ENCODE measurements at regions not wholly inside any gene's neighbourhood (a gene's known extent, or its start where the extent isn't known, plus 50 kb on each side); places are given as distances from the start of the nearest gene placed in this dataset.

DNA sequence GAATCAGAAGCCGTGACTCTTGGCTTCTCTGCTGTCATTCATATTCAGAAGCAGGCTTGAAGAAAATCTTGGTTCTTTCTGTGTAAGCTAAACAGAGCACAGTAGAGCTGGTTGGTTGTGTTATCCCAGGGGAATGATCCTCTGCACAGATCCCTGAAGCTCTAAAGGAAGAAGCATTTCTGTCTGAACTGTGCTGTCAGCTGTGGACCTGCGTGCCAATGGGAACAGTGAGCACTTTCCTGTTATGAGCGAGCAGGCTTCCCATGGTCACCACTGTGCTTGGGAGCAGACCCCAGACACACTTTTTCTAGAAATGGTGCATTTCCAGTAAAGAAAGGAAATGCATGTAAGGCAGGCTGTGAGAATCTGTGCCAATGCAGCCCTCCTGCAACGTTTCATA lies 490.2 kb downstream of the EPM2A start:
- H4K20me1 ChIP-seq (ENCODE audit: insufficient read depth, low read length) = no peaks in the 10 kb centered on the region
- DNase-seq (ENCODE audit: insufficient read length, low spot score, missing footprints) = no peak
- H3K27ac ChIP-seq (ENCODE audit: low read depth, low read length) = no peak overlapping the region
- TF ChIP-seq, protein P1, sequence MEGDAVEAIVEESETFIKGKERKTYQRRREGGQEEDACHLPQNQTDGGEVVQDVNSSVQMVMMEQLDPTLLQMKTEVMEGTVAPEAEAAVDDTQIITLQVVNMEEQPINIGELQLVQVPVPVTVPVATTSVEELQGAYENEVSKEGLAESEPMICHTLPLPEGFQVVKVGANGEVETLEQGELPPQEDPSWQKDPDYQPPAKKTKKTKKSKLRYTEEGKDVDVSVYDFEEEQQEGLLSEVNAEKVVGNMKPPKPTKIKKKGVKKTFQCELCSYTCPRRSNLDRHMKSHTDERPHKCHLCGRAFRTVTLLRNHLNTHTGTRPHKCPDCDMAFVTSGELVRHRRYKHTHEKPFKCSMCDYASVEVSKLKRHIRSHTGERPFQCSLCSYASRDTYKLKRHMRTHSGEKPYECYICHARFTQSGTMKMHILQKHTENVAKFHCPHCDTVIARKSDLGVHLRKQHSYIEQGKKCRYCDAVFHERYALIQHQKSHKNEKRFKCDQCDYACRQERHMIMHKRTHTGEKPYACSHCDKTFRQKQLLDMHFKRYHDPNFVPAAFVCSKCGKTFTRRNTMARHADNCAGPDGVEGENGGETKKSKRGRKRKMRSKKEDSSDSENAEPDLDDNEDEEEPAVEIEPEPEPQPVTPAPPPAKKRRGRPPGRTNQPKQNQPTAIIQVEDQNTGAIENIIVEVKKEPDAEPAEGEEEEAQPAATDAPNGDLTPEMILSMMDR (IDR thresholded peaks at IDR 0.05; ENCODE audit: extremely low read depth, low read depth, low read length) = no peak
- no peaks in the 10 kb centered on the region for H3K9me3 ChIP-seq (ENCODE audit: low read depth, low read length)
- no peak overlapping the region for H3K4me2 ChIP-seq (ENCODE audit: insufficient read depth, low read length)
- H3K4me3 ChIP-seq (ENCODE audit: insufficient read depth, low read length) = no peak overlapping the region
- H3K27me3 ChIP-seq (ENCODE audit: insufficient read depth, low read length) = no peaks in the 10 kb centered on the region
- no peak overlapping the region for H2AFZ ChIP-seq (ENCODE audit: low read length)
- H3K36me3 ChIP-seq (ENCODE audit: insufficient read depth, low read length) = no peaks in the 10 kb centered on the region
- H3K79me2 ChIP-seq (ENCODE audit: insufficient read depth, low read length) = no peaks in the 10 kb centered on the region
- peaks cover 21% of the 10 kb centered on the region for H3K4me1 ChIP-seq (ENCODE audit: insufficient read depth, low read length)

- Histone ChIP-seq H3K9me3 (ENCODE audit: low read depth, low read length) (no peaks in the 10 kb centered on the region), H3K4me3 (ENCODE audit: insufficient read depth, low read length) (peak overlapping the region; percentile 4), H3K79me2 (ENCODE audit: insufficient read depth, low read length) (no peaks in the 10 kb centered on the region), H3K36me3 (ENCODE audit: insufficient read depth, low read length) (no peaks in the 10 kb centered on the region), H4K20me1 (ENCODE audit: insufficient read depth, low read length) (no peaks in the 10 kb centered on the region), H3K27ac (ENCODE audit: low read depth, low read length) (peak overlapping the region; percentile 57), H3K4me2 (ENCODE audit: insufficient read depth, low read length) (peak overlapping the region; percentile 53), H3K27me3 (ENCODE audit: insufficient read depth, low read length) (no peaks in the 10 kb centered on the region), H3K4me1 (ENCODE audit: insufficient read depth, low read length) (peaks cover 11% of the 10 kb centered on the region), H2AFZ (ENCODE audit: low read length) (peak overlapping the region; percentile 44)
- peak; percentile 86 for DNase-seq (ENCODE audit: insufficient read length, low spot score, missing footprints)
- TF ChIP-seq, protein P1 (IDR thresholded peaks at IDR 0.05; ENCODE audit: extremely low read depth, low read depth, low read length) = no peak
Observed at GRCh38 chr6:145247692-145248419, 487.5 kb downstream of the EPM2A start.

DNA sequence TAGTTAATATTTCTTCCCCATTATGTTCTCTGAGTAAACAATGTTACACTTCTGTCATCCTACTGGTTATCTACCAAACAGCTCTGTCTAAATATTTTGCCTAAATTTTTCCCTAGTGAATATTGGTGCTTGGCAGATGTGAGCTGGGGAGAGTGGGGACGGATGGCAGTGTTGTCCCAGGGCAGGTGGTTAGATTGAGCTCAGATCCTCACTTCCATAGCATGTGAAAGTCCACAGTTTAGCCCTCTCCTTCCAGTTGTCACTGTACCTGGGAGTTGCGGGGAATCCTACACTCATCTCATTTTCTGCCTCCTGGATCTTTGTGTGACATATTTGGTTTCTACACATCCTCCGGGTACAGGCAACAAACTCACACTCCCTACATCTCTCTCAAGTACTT lies 484.9 kb downstream of the EPM2A start:
- Histone ChIP-seq H3K27ac (ENCODE audit: low read depth, low read length) (no peak overlapping the region), H3K9me3 (ENCODE audit: low read depth, low read length) (no peaks in the 10 kb centered on the region), H3K4me3 (ENCODE audit: insufficient read depth, low read length) (no peak overlapping the region), H3K4me2 (ENCODE audit: insufficient read depth, low read length) (no peak overlapping the region), H4K20me1 (ENCODE audit: insufficient read depth, low read length) (no peaks in the 10 kb centered on the region), H3K27me3 (ENCODE audit: insufficient read depth, low read length) (no peaks in the 10 kb centered on the region), H3K36me3 (ENCODE audit: insufficient read depth, low read length) (no peaks in the 10 kb centered on the region), H2AFZ (ENCODE audit: low read length) (no peak overlapping the region), H3K4me1 (ENCODE audit: insufficient read depth, low read length) (peaks cover 11% of the 10 kb centered on the region), H3K79me2 (ENCODE audit: insufficient read depth, low read length) (no peaks in the 10 kb centered on the region)
- TF ChIP-seq, protein P1 (IDR thresholded peaks at IDR 0.05; ENCODE audit: extremely low read depth, low read depth, low read length) = no peak
- DNase-seq (ENCODE audit: insufficient read length, low spot score, missing footprints) = no peak

DNA sequence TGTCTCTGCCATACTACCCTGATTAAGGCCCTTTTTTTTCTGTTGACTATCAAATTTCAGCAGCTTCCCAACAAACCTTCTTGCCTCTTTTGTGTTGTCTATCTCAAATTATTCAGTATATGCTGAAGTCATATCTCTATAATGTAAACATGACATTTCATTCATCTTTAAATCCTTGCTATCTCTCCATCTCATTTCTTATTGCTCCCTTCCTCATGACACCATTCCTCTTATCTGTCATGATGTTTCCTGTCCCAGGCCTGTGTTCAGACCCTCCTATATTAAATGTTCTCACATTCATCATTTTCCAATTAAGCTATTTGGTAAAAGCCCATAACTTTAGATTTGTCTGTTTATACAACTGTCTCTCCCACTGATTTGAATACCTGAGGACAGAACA lies 482.6 kb downstream of the EPM2A start:
- no peaks in the 10 kb centered on the region for H3K27me3 ChIP-seq (ENCODE audit: insufficient read depth, low read length)
- H4K20me1 ChIP-seq (ENCODE audit: insufficient read depth, low read length) = no peaks in the 10 kb centered on the region
- TF ChIP-seq, protein P1 (IDR thresholded peaks at IDR 0.05; ENCODE audit: extremely low read depth, low read depth, low read length) = no peak
- H3K79me2 ChIP-seq (ENCODE audit: insufficient read depth, low read length) = no peaks in the 10 kb centered on the region
- peaks cover 5% of the 10 kb centered on the region for H3K4me1 ChIP-seq (ENCODE audit: insufficient read depth, low read length)
- no peak for DNase-seq (ENCODE audit: insufficient read length, low spot score, missing footprints)
- H3K36me3 ChIP-seq (ENCODE audit: insufficient read depth, low read length) = no peaks in the 10 kb centered on the region
- H3K4me2 ChIP-seq (ENCODE audit: insufficient read depth, low read length) = no peak overlapping the region
- no peak overlapping the region for H2AFZ ChIP-seq (ENCODE audit: low read length)
- H3K9me3 ChIP-seq (ENCODE audit: low read depth, low read length) = no peaks in the 10 kb centered on the region
- H3K27ac ChIP-seq (ENCODE audit: low read depth, low read length) = no peak overlapping the region
- H3K4me3 ChIP-seq (ENCODE audit: insufficient read depth, low read length) = no peak overlapping the region

Data from osteoblast (primary cell).